Sigmoid colon (tissue), 6 donors: ENCODE measurements at regions not wholly inside any gene's neighbourhood (a gene's known extent, or its start where the extent isn't known, plus 50 kb on each side); places are given as distances from the start of the nearest gene placed in this dataset.

Experiments used
- DNase-seq: peaks from one replicate; pipeline ENCODE4 v3.0.0-alpha.2; 2019
- H3K27ac ChIP-seq, 4 donors: fragments of 200-600 bp; sonication (generic); one replicate each; pipeline ENCODE4 v1.5.1; 2016 to 2019; ENCODE audit warnings: mild to moderate bottlenecking in 1 of 4
- H3K27me3 ChIP-seq, 3 donors: fragments of 200-600 bp; sonication (generic); one replicate each; pipeline ENCODE4 v1.5.1; 2019; ENCODE audit warnings: mild to moderate bottlenecking in 1 of 3
- H3K36me3 ChIP-seq, 4 donors: fragments of 200-600 bp; sonication (generic); one replicate each; pipeline ENCODE4 v1.5.1; 2016 to 2019
- H3K4me1 ChIP-seq, 4 donors: fragments of 200-600 bp; sonication (generic); one replicate each; pipeline ENCODE4 v1.5.1; 2017 to 2019
- H3K4me3 ChIP-seq, 4 donors: fragments of 200-600 bp; sonication (generic); one replicate each; pipeline ENCODE4 v1.5.1; 2017 to 2019; ENCODE audit warnings: mild to moderate bottlenecking in 2 of 4, moderate library complexity in 1 of 4
- H3K9me3 ChIP-seq, 4 donors: fragments of 200-600 bp in 3 of 4; sonication (generic) in 3 of 4; one replicate each; pipeline versions ENCODE4 v1.5.1 to v1.6.1; 2013 to 2019
- CTCF ChIP-seq, 4 experiments: fragments of 450-650 bp in 3 of 4; fragments of 200-600 bp in 1 of 4; IDR thresholded peaks; one replicate each; pipeline ENCODE4 v1.5.1; 2016 to 2019; ENCODE audit warnings: antibody characterized with exemption in 4 of 4, mild to moderate bottlenecking in 3 of 4, moderate library complexity in 2 of 4
- EP300 ChIP-seq, 4 donors: sonication (generic); formaldehyde crosslinking; IDR thresholded peaks; one replicate each; pipeline ENCODE4 v1.6.1; 2017; ENCODE audit warnings: antibody characterized with exemption in 4 of 4
- POLR2A ChIP-seq, 2 donors: fragments of 450-650 bp; IDR thresholded peaks; one replicate each; pipeline ENCODE4 v1.6.1; 2016; ENCODE audit warnings: antibody characterized with exemption in 2 of 2, mild to moderate bottlenecking in 2 of 2, moderate library complexity in 2 of 2
- POLR2AphosphoS5 ChIP-seq, 4 donors: sonication (generic); formaldehyde crosslinking; IDR thresholded peaks; one replicate each; pipeline ENCODE4 v1.6.1; 2017; ENCODE audit warnings: antibody characterized with exemption in 4 of 4
- WGBS, 2 donors: extraction: QIAGEN DNeasy Blood & Tissue Kit; methylation state at CpG; one replicate each; pipeline ENCODE4 v1.1.7; 2013; 5-methylcytosine and 5-hydroxymethylcytosine counted together
- intact Hi-C: fragments of 100-400 bp; cut with DNase I; formaldehyde crosslinking; loops from one replicate; pipeline ENCODE4 v1.15.1; 2023
- donor health status: healthy with polysubstance abuse.
- donor health status: healthy.

GRCh38 chr15:91534235-91534634, 319.3 kb upstream of the SLCO3A1 start:
- H3K27ac ChIP-seq, result no peak overlapping the region
- 89 to 96% methylated on average over 2 of the region's 2 CpGs for WGBS, 2 donors
- intact Hi-C loops, result no loop called here
- H3K27me3 ChIP-seq, result no peaks in the 10 kb centered on the region
- no peaks in the 10 kb centered on the region for H3K9me3 ChIP-seq
- H3K4me1 ChIP-seq, result peaks cover 0 to 24% (median 11%) of the 10 kb centered on the region in 4 donors
- no peak for TF ChIP-seq POLR2AphosphoS5 (IDR thresholded peaks at IDR 0.05)
- TF ChIP-seq EP300 (IDR thresholded peaks at IDR 0.05), result no peak
- TF ChIP-seq CTCF (IDR thresholded peaks at IDR 0.05), result no peak
- no peak for TF ChIP-seq POLR2A (IDR thresholded peaks at IDR 0.05)
- no peak overlapping the region for H3K4me3 ChIP-seq
- DNase-seq, result no peak
- no peaks in the 10 kb centered on the region for H3K36me3 ChIP-seq

DNA sequence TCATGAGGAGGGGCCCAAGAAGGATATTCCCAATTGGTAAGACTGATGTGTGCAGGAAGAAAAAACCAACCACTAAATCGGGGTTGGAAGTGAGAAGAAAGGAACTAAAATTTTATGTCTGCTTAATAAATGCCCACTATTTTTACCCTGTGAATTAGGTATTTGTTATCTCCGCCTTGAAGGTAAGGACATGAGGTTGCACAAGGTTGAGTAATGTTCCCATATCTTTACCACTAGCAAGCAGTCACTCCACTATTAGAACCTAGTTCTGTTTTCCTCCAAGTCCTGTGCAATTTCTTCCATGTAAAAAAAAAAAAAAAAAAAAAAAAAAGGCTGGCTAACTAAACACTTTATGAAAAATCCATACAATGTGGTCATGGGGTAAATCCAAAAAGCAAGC, 318.5 kb upstream of the SLCO3A1 start:
- Histone ChIP-seq H3K27ac (peak overlapping the region in 1 of 4 donors; percentile 36), H3K36me3 (no peaks in the 10 kb centered on the region), H3K4me1 (peaks cover 0 to 24% (median 11%) of the 10 kb centered on the region in 4 donors), H3K9me3 (no peaks in the 10 kb centered on the region), H3K27me3 (no peaks in the 10 kb centered on the region), H3K4me3 (no peak overlapping the region)
- intact Hi-C loops, result no loop called here
- WGBS, 2 donors, result 92 to 98% methylated on average over 2 of the region's 2 CpGs
- no peak for DNase-seq
- TF ChIP-seq EP300 (IDR thresholded peaks at IDR 0.05) (no peak), POLR2A (IDR thresholded peaks at IDR 0.05) (no peak)

GRCh38 chr15:91535856-91536500, 317.5 kb upstream of the SLCO3A1 start:
- Histone ChIP-seq H3K9me3 (no peaks in the 10 kb centered on the region), H3K36me3 (no peaks in the 10 kb centered on the region), H3K27ac (peak overlapping the region in 3 of 4 donors; percentile 17 to 36 (median 34)), H3K27me3 (no peaks in the 10 kb centered on the region), H3K4me1 (peaks cover 0 to 24% (median 11%) of the 10 kb centered on the region in 4 donors), H3K4me3 (no peak overlapping the region)
- 84 to 89% methylated on average over 4 of the region's 4 CpGs for WGBS, 2 donors
- TF ChIP-seq EP300 (IDR thresholded peaks at IDR 0.05) (no peak), POLR2AphosphoS5 (IDR thresholded peaks at IDR 0.05) (no peak), POLR2A (IDR thresholded peaks at IDR 0.05) (no peak), CTCF (IDR thresholded peaks at IDR 0.05) (no peak)
- no peak for DNase-seq
- intact Hi-C loops, result no loop called here

- no peak for DNase-seq
- no peak overlapping the region for H3K27ac ChIP-seq
- H3K4me3 ChIP-seq, result no peak overlapping the region
- TF ChIP-seq POLR2A (IDR thresholded peaks at IDR 0.05) (no peak), POLR2AphosphoS5 (IDR thresholded peaks at IDR 0.05) (no peak), EP300 (IDR thresholded peaks at IDR 0.05) (no peak), CTCF (IDR thresholded peaks at IDR 0.05) (no peak)
- H3K4me1 ChIP-seq, result peaks cover 0 to 24% (median 11%) of the 10 kb centered on the region in 4 donors
- no peaks in the 10 kb centered on the region for H3K36me3 ChIP-seq
- H3K9me3 ChIP-seq, result no peaks in the 10 kb centered on the region
- intact Hi-C loops, result no loop called here
- no peaks in the 10 kb centered on the region for H3K27me3 ChIP-seq
- 24 to 69% methylated on average over 5 of the region's 5 CpGs for WGBS, 2 donors
These were observed 315.7 kb upstream of the SLCO3A1 start for GRCh38 chr15:91537856-91538255.

- Histone ChIP-seq H3K4me3 (no peak overlapping the region), H3K4me1 (peaks cover 0 to 24% (median 11%) of the 10 kb centered on the region in 4 donors), H3K27me3 (peaks cover 0 to 3% (median 0%) of the 10 kb centered on the region in 3 donors), H3K27ac (no peak overlapping the region), H3K36me3 (no peaks in the 10 kb centered on the region), H3K9me3 (no peaks in the 10 kb centered on the region)
- whole genome bisulfite sequencing, 2 donors, result 73 to 82% methylated on average over 2 of the region's 2 CpGs
- TF ChIP-seq POLR2AphosphoS5 (IDR thresholded peaks at IDR 0.05) (no peak), CTCF (IDR thresholded peaks at IDR 0.05) (no peak), POLR2A (IDR thresholded peaks at IDR 0.05) (no peak), EP300 (IDR thresholded peaks at IDR 0.05) (no peak)
- intact Hi-C loops, result no loop called here
- DNase-seq, result no peak
These were observed 314.7 kb upstream of the SLCO3A1 start for GRCh38 chr15:91538782-91539181.
